SK-N-MC (cell line): ENCODE measurements at regions not wholly inside any gene's neighbourhood (a gene's known extent, or its start where the extent isn't known, plus 50 kb on each side); places are given as distances from the start of the nearest gene placed in this dataset.
A peak's percentile ranks its signal among the peaks of the same experiment; 100 is the strongest.

Experiments used
- EZH2 ChIP-seq: fragments of 200-600 bp; sonication (generic); IDR thresholded peaks from one replicate; pipeline ENCODE4 v1.6.1; 2017; ENCODE audit warnings: antibody characterized with exemption
- FOXP2 ChIP-seq: optimal IDR thresholded peaks from 2 replicates; pipeline ENCODE3; 2011; ENCODE audit warnings: mild to moderate bottlenecking, moderate library complexity; ENCODE audit not compliant: insufficient read depth; ENCODE audit errors: extremely low read length, control extremely low read depth
- POLR2AphosphoS5 ChIP-seq: IDR thresholded peaks from 2 replicates; pipeline ENCODE4 v1.6.1; 2012; ENCODE audit warnings: mild to moderate bottlenecking, low read depth, low read length, borderline replicate concordance

DNA sequence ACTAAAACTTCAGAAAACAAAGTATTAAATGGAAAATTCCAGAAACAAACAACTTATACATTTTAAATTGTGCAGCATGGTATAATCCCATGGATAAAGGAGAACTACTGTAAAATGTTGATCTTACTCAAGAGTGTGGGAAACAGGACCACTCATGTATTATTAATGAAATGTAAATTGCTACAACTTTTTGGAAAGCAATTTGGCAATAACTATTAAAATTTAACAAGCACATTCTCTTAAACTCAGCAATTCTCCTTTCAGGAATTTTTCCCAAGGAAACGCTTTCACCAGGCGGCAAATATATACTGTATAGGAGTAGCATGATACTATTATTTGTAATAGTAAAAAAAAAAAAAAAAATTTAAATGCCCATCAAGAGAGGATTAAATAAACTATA, 284.5 kb upstream of the AMIGO2 start:
- TF ChIP-seq POLR2AphosphoS5: peak; percentile 37; the same call in 1 of the 2 replicates
- TF ChIP-seq FOXP2: no peak
- no peak for TF ChIP-seq EZH2
